K562 (cell line): ENCODE measurements at regions not wholly inside any gene's neighbourhood (a gene's known extent, or its start where the extent isn't known, plus 50 kb on each side); places are given as distances from the start of the nearest gene placed in this dataset.

ENCODE experiments used
- ATAC-seq: fragments of 200-7000 bp; cut with Tn5 transposase; 3 replicates; pipeline ENCODE4 v1.9.1; 2020; ENCODE audit warnings: moderate library complexity
- BruUV-seq: library from RNA; stranded (reverse); fragments of 400-500 nt; replicated peaks from 2 replicates; lab custom pipeline; 2021; lab: Mats Ljungman, UMichigan
- CTCF ChIA-PET: fragments of 300-600 bp; formaldehyde crosslinking; extraction: SDS; loops from one replicate; lab custom pipeline; 2021; ENCODE audit warnings: low intra/inter-chr PET ratio; lab: Yijun Ruan, JAX
- POLR2A ChIA-PET: fragments of 300-600, 350-650 bp; sonication (Branson Sonifier 250); formaldehyde crosslinking; extraction: SDS; loops from one replicate; lab custom pipeline; 2021; ENCODE audit warnings: antibody characterized with exemption, inconsistent platforms; lab: Yijun Ruan, JAX
- DNase-seq, 4 experiments: peaks; one replicate each; pipeline versions ENCODE4 v3.0.0 to v3.0.0-alpha.2; 2011 to 2018; ENCODE audit warnings: low spot score in 3 of 4, mixed read lengths in 3 of 4; ENCODE audit errors: extremely low read depth in 1 of 4
- FAIRE-seq: peaks from 2 replicates; lab custom pipeline; 2011; peaks lifted over from hg19 to GRCh38; lab: Jason Lieb, UNC
- H2AFZ ChIP-seq: 2 replicates; pipeline ENCODE4 v1.6.0; 2011; ENCODE audit warnings: low read depth, low read length, control low read depth, inconsistent platforms
- H3K27ac ChIP-seq: fragments of 200-600 bp; 3 replicates; pipeline ENCODE4 v1.8.0; 2011; ENCODE audit warnings: low read depth, mild to moderate bottlenecking, control low read depth, inconsistent platforms, low read length, moderate library complexity, mixed read lengths; ENCODE audit errors: extremely low read depth
- H3K27me3 ChIP-seq, 2 experiments: fragments of 300-600 bp in 1 of 2; 2 replicates in 1 of 2; 3 replicates in 1 of 2; pipeline versions ENCODE4 v1.6.0 to v1.8.0; 2011; ENCODE audit warnings: inconsistent platforms in 2 of 2, low read length in 2 of 2, mild to moderate bottlenecking in 1 of 2, mixed read lengths in 1 of 2, moderate library complexity in 1 of 2; ENCODE audit not compliant: control insufficient read depth in 2 of 2, insufficient read depth in 2 of 2
- H3K36me3 ChIP-seq: fragments of 300-600 bp; 3 replicates; pipeline ENCODE4 v1.8.0; 2011; ENCODE audit warnings: mild to moderate bottlenecking, low read length, inconsistent platforms; ENCODE audit not compliant: control insufficient read depth, insufficient read depth
- H3K4me1 ChIP-seq, 2 experiments: fragments of 200-600 bp in 1 of 2; replicated peaks in 1 of 2; 2 replicates in 1 of 2; 3 replicates in 1 of 2; pipeline versions ENCODE4 v1.5.1 to v1.8.0; 2011; ENCODE audit warnings: inconsistent platforms in 2 of 2, low read length in 2 of 2, mild to moderate bottlenecking in 1 of 2, mixed read lengths in 1 of 2, moderate library complexity in 1 of 2; ENCODE audit not compliant: control insufficient read depth in 2 of 2, insufficient read depth in 2 of 2
- H3K4me2 ChIP-seq: 2 replicates; pipeline ENCODE4 v1.6.1; 2011; ENCODE audit warnings: low read length, control low read depth, inconsistent platforms, mixed read lengths; ENCODE audit not compliant: insufficient read depth
- H3K4me3 ChIP-seq: fragments of 200-600 bp; sonication (generic), shearing (Covaris generic); 2 replicates; pipeline ENCODE4 v1.5.1; 2016; ENCODE audit warnings: control low read depth, inconsistent platforms
- H3K79me2 ChIP-seq: fragments of 200-600 bp; 3 replicates; pipeline ENCODE4 v1.8.0; 2011; ENCODE audit warnings: low read length, inconsistent platforms; ENCODE audit not compliant: control insufficient read depth, insufficient read depth
- H3K9ac ChIP-seq, 2 experiments: 2 replicates each; pipeline versions ENCODE4 v1.6.0 to v1.6.1; 2011; ENCODE audit warnings: low read depth in 2 of 2, low read length in 2 of 2, control low read depth in 1 of 2, inconsistent platforms in 1 of 2, mild to moderate bottlenecking in 1 of 2, mixed read lengths in 1 of 2; ENCODE audit not compliant: insufficient read depth in 1 of 2
- H3K9me1 ChIP-seq: one replicate; pipeline ENCODE4 v1.6.0; 2011; ENCODE audit warnings: inconsistent platforms, mild to moderate bottlenecking, low read length, moderate library complexity; ENCODE audit not compliant: control insufficient read depth, insufficient read depth
- H3K9me3 ChIP-seq: replicated peaks from 2 replicates; pipeline ENCODE4 v1.5.1; 2011; ENCODE audit warnings: low read depth, low read length, inconsistent platforms; ENCODE audit not compliant: control insufficient read depth, insufficient read depth
- H4K20me1 ChIP-seq: replicated peaks from 2 replicates; pipeline ENCODE4 v1.6.1; 2011; ENCODE audit warnings: low read length, inconsistent platforms, mixed read lengths; ENCODE audit not compliant: control insufficient read depth, insufficient read depth
- GABPB2 ChIP-seq: fragments of 250-450 bp; sonication (Bioruptor Pico); conservative IDR thresholded peaks from 2 replicates; pipeline ENCODE4 v1.5.1; 2021; ENCODE audit warnings: mild to moderate bottlenecking
- HDAC3 ChIP-seq: fragments of 450-650 bp; IDR thresholded peaks from 2 replicates; pipeline ENCODE4 v1.6.1; 2018; ENCODE audit warnings: borderline replicate concordance, mild to moderate bottlenecking, moderate library complexity; ENCODE audit not compliant: partially characterized antibody
- HNRNPUL1 ChIP-seq: fragments of 200-400 bp; formaldehyde crosslinking; IDR thresholded peaks from 2 replicates; pipeline ENCODE4 v1.6.1; 2017; ENCODE audit warnings: low read length
- NCOA1 ChIP-seq: fragments of 450-650 bp; IDR thresholded peaks from 2 replicates; pipeline ENCODE4 v1.6.1; 2016; ENCODE audit warnings: low read depth
- NR2F6 ChIP-seq: fragments of 450-650 bp; formaldehyde crosslinking; IDR thresholded peaks from 2 replicates; pipeline ENCODE4 v1.4.0; 2020; ENCODE audit warnings: mild to moderate bottlenecking
- RAD51 ChIP-seq: fragments of 450-650 bp; IDR thresholded peaks from 2 replicates; pipeline ENCODE4 v1.7.1; 2016; ENCODE audit warnings: low read depth, mild to moderate bottlenecking, borderline replicate concordance
- SRF ChIP-seq, 2 experiments: fragments of 250-450, 450-650 bp in 1 of 2; sonication (Bioruptor Pico) in 1 of 2; sonication (generic) in 1 of 2; formaldehyde crosslinking; IDR thresholded peaks; 2 replicates each; pipeline versions ENCODE4 v1.5.0 to v1.5.1; 2020 to 2022; ENCODE audit warnings: mild to moderate bottlenecking in 1 of 2, missing genetic modification reagents in 1 of 2
- STAT6 ChIP-seq: sonication (generic); formaldehyde crosslinking; IDR thresholded peaks from 2 replicates; pipeline ENCODE4 v1.8.1; 2023; ENCODE audit warnings: mild to moderate bottlenecking, missing genetic modification reagents
- XRCC3 ChIP-seq: fragments of 450-650 bp; IDR thresholded peaks from 2 replicates; pipeline ENCODE4 v1.6.1; 2017; ENCODE audit warnings: mild to moderate bottlenecking, moderate library complexity
- XRCC4 ChIP-seq: IDR thresholded peaks from one replicate; pipeline ENCODE4 v1.6.1; 2011; ENCODE audit not compliant: insufficient read depth, insufficient read length; ENCODE audit errors: extremely low read depth
- ZNF143 ChIP-seq: sonication (generic); formaldehyde crosslinking; IDR thresholded peaks from 2 replicates; pipeline ENCODE4 v1.9.0; 2022; ENCODE audit warnings: mild to moderate bottlenecking, missing genetic modification reagents
- ZNF79 ChIP-seq: fragments of 250-450 bp; sonication (Bioruptor Pico); IDR thresholded peaks from 2 replicates; pipeline ENCODE4 v1.4.0; 2020; ENCODE audit warnings: low read depth, mild to moderate bottlenecking, moderate library complexity
- WGBS: fragments of 100-300 bp; shearing (Covaris generic); methylation state at CpG from one replicate; pipeline ENCODE4 v1.1.6; 2016; ENCODE audit warnings: low coverage, mixed read lengths; ENCODE audit not compliant: insufficient coverage; ENCODE audit errors: missing lambda C conversion rate; 5-methylcytosine and 5-hydroxymethylcytosine counted together
- in situ Hi-C: fragments of 300-500 bp; cut with MboI; formaldehyde crosslinking; loops from 4 replicates; pipeline ENCODE4 v1.15.0; 2018; ENCODE audit warnings: inconsistent platforms, mixed read lengths
- intact Hi-C: fragments of 100-400 bp; cut with micrococcal nuclease; formaldehyde crosslinking; loops from 2 replicates; pipeline ENCODE4 v1.14.2; 2022
- TF ChIP-seq, protein P1 (sequence below): fragments of 250-450 bp; sonication (Bioruptor Pico); IDR thresholded peaks from 2 replicates; pipeline ENCODE4 v1.8.0; 2022; ENCODE audit warnings: inconsistent platforms, mild to moderate bottlenecking, moderate library complexity, borderline replicate concordance

DNA sequence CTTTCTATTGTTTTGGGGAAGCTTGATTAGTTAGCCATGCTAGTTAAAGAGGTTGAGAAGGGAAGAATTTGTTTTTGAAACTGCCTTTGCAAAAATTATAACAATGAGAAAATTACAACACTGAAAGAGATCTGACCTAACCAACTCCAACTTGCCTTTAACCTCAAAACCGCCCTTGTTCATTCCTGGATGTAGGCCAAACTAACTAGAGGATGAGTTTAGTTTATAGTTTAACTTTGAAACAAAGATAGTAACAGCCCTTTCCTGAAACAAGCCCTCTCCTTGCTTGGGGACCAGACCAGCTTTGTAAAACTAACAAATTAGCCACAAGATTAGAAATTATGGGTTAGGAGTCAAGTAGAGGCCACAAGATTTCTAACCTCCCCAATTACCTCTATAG, 713.9 kb downstream of the CPS1 start:
- POLR2A ChIA-PET: no interaction called here
- no TSS peak for BruUV-seq
- H3K9me1 ChIP-seq: no peaks in the 10 kb centered on the region
- no peaks in the 10 kb centered on the region for H3K27me3 ChIP-seq
- no peaks in the 10 kb centered on the region for H4K20me1 ChIP-seq
- CTCF ChIA-PET: no interaction called here
- in situ Hi-C loops (no loop called here), intact Hi-C loops (no loop called here)
- no peaks in the 10 kb centered on the region for H3K36me3 ChIP-seq
- FAIRE-seq: no peak
- H2AFZ ChIP-seq: no peak overlapping the region
- no peak for ATAC-seq
- no peak for DNase-seq
- 0% methylated on average over 1 of the region's 1 CpG for WGBS
- no peak overlapping the region for H3K4me2 ChIP-seq
- no peak overlapping the region for H3K27ac ChIP-seq
- H3K4me1 ChIP-seq: no peaks in the 10 kb centered on the region
- no peak overlapping the region for H3K4me3 ChIP-seq
- no peaks in the 10 kb centered on the region for H3K9me3 ChIP-seq
- TF ChIP-seq XRCC3: no peak
- TF ChIP-seq STAT6 (CRISPR knock-in tag): no peak
- no peak for TF ChIP-seq ZNF143 (CRISPR knock-in tag)
- no peak for TF ChIP-seq NR2F6 (CRISPR knock-in tag)
- no peak for TF ChIP-seq XRCC4
- no peak for TF ChIP-seq GABPB2 (CRISPR knock-in tag)
- TF ChIP-seq RAD51: no peak
- no peak for TF ChIP-seq HNRNPUL1
- TF ChIP-seq ZNF79 (CRISPR knock-in tag): no peak
- TF ChIP-seq, protein P1, sequence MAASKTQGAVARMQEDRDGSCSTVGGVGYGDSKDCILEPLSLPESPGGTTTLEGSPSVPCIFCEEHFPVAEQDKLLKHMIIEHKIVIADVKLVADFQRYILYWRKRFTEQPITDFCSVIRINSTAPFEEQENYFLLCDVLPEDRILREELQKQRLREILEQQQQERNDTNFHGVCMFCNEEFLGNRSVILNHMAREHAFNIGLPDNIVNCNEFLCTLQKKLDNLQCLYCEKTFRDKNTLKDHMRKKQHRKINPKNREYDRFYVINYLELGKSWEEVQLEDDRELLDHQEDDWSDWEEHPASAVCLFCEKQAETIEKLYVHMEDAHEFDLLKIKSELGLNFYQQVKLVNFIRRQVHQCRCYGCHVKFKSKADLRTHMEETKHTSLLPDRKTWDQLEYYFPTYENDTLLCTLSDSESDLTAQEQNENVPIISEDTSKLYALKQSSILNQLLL (CRISPR knock-in tag): no peak
- no peak for TF ChIP-seq NCOA1
- no peak for TF ChIP-seq SRF (CRISPR knock-in tag; IDR thresholded peaks at IDR 0.05)
- no peak for TF ChIP-seq HDAC3
- no peaks in the 10 kb centered on the region for H3K79me2 ChIP-seq
- H3K9ac ChIP-seq: no peak overlapping the region
